ENCODE measurements at regions not wholly inside any gene's neighbourhood (a gene's known extent, or its start where the extent isn't known, plus 50 kb on each side); places are given as distances from the start of the nearest gene placed in this dataset.

GRCh38 chr17:15117239-15117638 lies 147.9 kb downstream of the PMP22 start:
- FAIRE-seq (no peak), DNase-seq (ENCODE audit: low read depth in 1 of 2, low spot score in 2 of 2) (no peak)
- Histone ChIP-seq H3K79me2 (ENCODE audit: control insufficient read depth in 1 of 2, insufficient read depth in 2 of 2, low read length in 2 of 2) (no peaks in the 10 kb centered on the region; a peak in 2 of 4 replicates), H3K27ac (ENCODE audit: low read depth, low read length) (no peak overlapping the region), H4K20me1 (replicated peaks in 1 of 2; ENCODE audit: control insufficient read depth in 1 of 2, insufficient read depth in 2 of 2, low read length in 2 of 2) (no peaks in the 10 kb centered on the region), H2BK20ac (ENCODE audit: low read length) (no peak overlapping the region), H3K23ac (ENCODE audit: insufficient read length) (no peak overlapping the region), H4K91ac (replicated peaks; ENCODE audit: insufficient read length, low read length) (no peak overlapping the region), H3K79me1 (ENCODE audit: low read depth, low read length) (no peaks in the 10 kb centered on the region), H2AK5ac (ENCODE audit: low read depth, low read length) (no peak overlapping the region), H3K36me3 (ENCODE audit: control insufficient read depth in 2 of 4, insufficient read depth in 4 of 4, low read length in 3 of 4) (no peaks in the 10 kb centered on the region), H3K9me3 (ENCODE audit: insufficient read depth in 2 of 2, low read depth in 1 of 2, low read length in 1 of 2) (no peaks in the 10 kb centered on the region), H2BK15ac (ENCODE audit: low read length) (no peak overlapping the region), H3K4ac (replicated peaks; ENCODE audit: insufficient read length, low read depth, low read length) (no peak overlapping the region), H2AFZ (ENCODE audit: low read length) (no peak overlapping the region), H3K18ac (ENCODE audit: extremely low read depth, low read length) (no peak overlapping the region), H4K8ac (ENCODE audit: extremely low read depth, insufficient read depth, low read length) (no peak overlapping the region), H3K56ac (replicated peaks; ENCODE audit: insufficient read length, low read depth, low read length) (no peak overlapping the region), H3K9ac (replicated peaks in 1 of 4; ENCODE audit: extremely low read depth in 1 of 4, low read depth in 3 of 4, low read length in 3 of 4) (no peak overlapping the region), H3K14ac (ENCODE audit: insufficient read length) (no peak overlapping the region), H3K23me2 (ENCODE audit: low read depth, low read length) (no peaks in the 10 kb centered on the region), H4K5ac (ENCODE audit: insufficient read length, low read depth, low read length) (no peak overlapping the region), H3K4me2 (ENCODE audit: insufficient read depth in 1 of 2, low read depth in 2 of 2, low read length in 2 of 2) (no peak overlapping the region), H2BK5ac (ENCODE audit: low read depth, low read length) (no peak overlapping the region), H2BK12ac (ENCODE audit: low read depth, low read length) (no peak overlapping the region), H3K4me3 (ENCODE audit: extremely low read depth in 1 of 4, insufficient read depth in 2 of 4, low read depth in 3 of 4, low read length in 4 of 4) (no peak overlapping the region), H2BK120ac (replicated peaks; ENCODE audit: low read depth, low read length) (no peak overlapping the region), H3K4me1 (replicated peaks in 1 of 4; ENCODE audit: control insufficient read depth in 3 of 4, insufficient read depth in 4 of 4, low read length in 3 of 4) (peaks cover 2 to 12% (median 7%) of the 10 kb centered on the region in 4 experiments; a peak in 5 of 7 replicates), H3K27me3 (replicated peaks in 1 of 4; ENCODE audit: control insufficient read depth in 3 of 4, extremely low read depth in 1 of 4, insufficient read depth in 3 of 4, low read length in 3 of 4) (no peaks in the 10 kb centered on the region)
- ChIA-PET CTCF (ENCODE audit: partially characterized antibody) (no interaction called here), POLR2A (ENCODE audit: partially characterized antibody) (interaction anchor here (0.6 kb wide), 1 partner anchor 1335 kb away, joined by 3 read pairs; no protein-coding TSS in a partner anchor)
- 52% methylated on average over 2 of the region's 2 CpGs; no CpG with 5 or more reads in 1 of the 2 experiments for WGBS, 2 experiments (ENCODE audit: extremely low coverage in 1 of 2, insufficient coverage in 1 of 2, insufficient read length in 1 of 2, insufficient replicate concordance in 2 of 2, low coverage in 1 of 2, low lambda C conversion rate in 2 of 2, missing lambda C conversion rate in 1 of 2)
- TF ChIP-seq ZNF274 (IDR thresholded peaks at IDR 0.05; ENCODE audit: borderline replicate concordance, extremely low read depth, low read length): no peak
- no peak for TF ChIP-seq CBX8 (IDR thresholded peaks at IDR 0.05; ENCODE audit: borderline replicate concordance, low read depth, low read length)
- no peak for TF ChIP-seq CHD1 (IDR thresholded peaks at IDR 0.05; ENCODE audit: low read depth, low read length)
- no peak for TF ChIP-seq FOSL1 (IDR thresholded peaks at IDR 0.05; ENCODE audit: insufficient read depth, low read depth, low read length)
- no peak for TF ChIP-seq CBX5 (IDR thresholded peaks at IDR 0.05; ENCODE audit: low read depth, low read length)

All from H1 (cell line).